AG04449 (cell line): ENCODE measurements at regions not wholly inside any gene's neighbourhood (a gene's known extent, or its start where the extent isn't known, plus 50 kb on each side); places are given as distances from the start of the nearest gene placed in this dataset.

ENCODE experiments used
- CTCF ChIA-PET: fragments of 350-600 bp; formaldehyde crosslinking; extraction: SDS; loops from one replicate; lab custom pipeline; 2021; ENCODE audit warnings: antibody characterized with exemption; lab: Yijun Ruan, JAX
- POLR2A ChIA-PET: fragments of 400-600, 350-600 bp; formaldehyde crosslinking; extraction: SDS; loops from one replicate; lab custom pipeline; 2020; ENCODE audit warnings: antibody characterized with exemption, inconsistent platforms; lab: Yijun Ruan, JAX
- DNase-seq: peaks from one replicate; pipeline ENCODE4 v3.0.0-alpha.2; 2010; ENCODE audit warnings: low read depth, low spot score
- H3K4me3 ChIP-seq: 2 replicates; pipeline ENCODE4 v1.5.1; 2011; ENCODE audit warnings: low read depth, mild to moderate bottlenecking, control low read depth, low read length
- TF ChIP-seq, protein P1 (sequence below): IDR thresholded peaks from one replicate; pipeline ENCODE4 v1.5.1; 2011; ENCODE audit warnings: mild to moderate bottlenecking, moderate library complexity, low read length, control low read depth, inconsistent platforms; ENCODE audit not compliant: insufficient read depth; ENCODE audit errors: missing control alignments

DNA sequence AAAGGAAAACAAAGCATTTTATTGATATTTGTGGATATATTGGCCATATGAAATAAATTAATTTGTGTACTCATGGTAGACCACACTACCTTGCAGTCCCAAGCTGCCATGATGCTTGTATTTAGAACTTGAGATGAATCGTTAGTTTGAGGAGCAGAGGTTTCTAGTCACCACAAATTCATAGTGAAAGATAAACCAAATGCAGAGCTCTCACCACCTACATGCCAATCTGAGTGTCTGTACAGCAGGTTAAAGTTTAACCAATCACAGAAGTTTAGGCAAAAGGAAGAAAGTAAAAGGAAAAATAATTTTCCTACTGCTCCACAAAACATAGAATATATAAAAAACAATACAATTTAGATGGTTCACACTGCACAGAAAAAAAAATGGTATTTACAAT, 163.6 kb upstream of the FTMT start:
- DNase-seq = no peak
- POLR2A ChIA-PET = no interaction called here
- CTCF ChIA-PET = no interaction called here
- H3K4me3 ChIP-seq = no peak overlapping the region
- TF ChIP-seq, protein P1, sequence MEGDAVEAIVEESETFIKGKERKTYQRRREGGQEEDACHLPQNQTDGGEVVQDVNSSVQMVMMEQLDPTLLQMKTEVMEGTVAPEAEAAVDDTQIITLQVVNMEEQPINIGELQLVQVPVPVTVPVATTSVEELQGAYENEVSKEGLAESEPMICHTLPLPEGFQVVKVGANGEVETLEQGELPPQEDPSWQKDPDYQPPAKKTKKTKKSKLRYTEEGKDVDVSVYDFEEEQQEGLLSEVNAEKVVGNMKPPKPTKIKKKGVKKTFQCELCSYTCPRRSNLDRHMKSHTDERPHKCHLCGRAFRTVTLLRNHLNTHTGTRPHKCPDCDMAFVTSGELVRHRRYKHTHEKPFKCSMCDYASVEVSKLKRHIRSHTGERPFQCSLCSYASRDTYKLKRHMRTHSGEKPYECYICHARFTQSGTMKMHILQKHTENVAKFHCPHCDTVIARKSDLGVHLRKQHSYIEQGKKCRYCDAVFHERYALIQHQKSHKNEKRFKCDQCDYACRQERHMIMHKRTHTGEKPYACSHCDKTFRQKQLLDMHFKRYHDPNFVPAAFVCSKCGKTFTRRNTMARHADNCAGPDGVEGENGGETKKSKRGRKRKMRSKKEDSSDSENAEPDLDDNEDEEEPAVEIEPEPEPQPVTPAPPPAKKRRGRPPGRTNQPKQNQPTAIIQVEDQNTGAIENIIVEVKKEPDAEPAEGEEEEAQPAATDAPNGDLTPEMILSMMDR = no peak

GRCh38 chr5:121688781-121689180, 162.9 kb upstream of the FTMT start:
- POLR2A ChIA-PET = no interaction called here
- DNase-seq = no peak
- CTCF ChIA-PET = no interaction called here
- H3K4me3 ChIP-seq = no peak overlapping the region
- TF ChIP-seq, protein P1 = no peak

DNA sequence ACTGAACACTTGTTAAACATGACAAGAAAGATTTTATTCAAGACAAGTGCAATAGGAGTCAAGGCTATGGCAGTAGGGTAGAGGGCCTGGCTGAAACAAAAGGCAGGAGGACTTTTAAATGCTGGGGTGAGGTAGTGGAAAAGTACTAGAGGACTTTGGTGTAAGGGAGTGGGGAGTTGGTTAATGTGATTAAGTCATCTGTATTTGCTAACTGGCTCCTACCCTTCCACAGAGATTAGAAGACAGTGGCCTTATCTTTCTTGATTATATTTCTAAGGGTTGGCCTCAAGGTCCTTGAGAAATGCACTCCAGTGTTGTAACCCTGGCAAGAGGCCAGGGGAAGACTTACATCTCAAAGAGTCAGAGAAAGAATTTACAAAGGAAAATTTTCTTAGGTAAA, 160.2 kb upstream of the FTMT start:
- no peak for DNase-seq
- H3K4me3 ChIP-seq = no peak overlapping the region
- CTCF ChIA-PET = no interaction called here
- TF ChIP-seq, protein P1 = no peak
- POLR2A ChIA-PET = no interaction called here

DNA sequence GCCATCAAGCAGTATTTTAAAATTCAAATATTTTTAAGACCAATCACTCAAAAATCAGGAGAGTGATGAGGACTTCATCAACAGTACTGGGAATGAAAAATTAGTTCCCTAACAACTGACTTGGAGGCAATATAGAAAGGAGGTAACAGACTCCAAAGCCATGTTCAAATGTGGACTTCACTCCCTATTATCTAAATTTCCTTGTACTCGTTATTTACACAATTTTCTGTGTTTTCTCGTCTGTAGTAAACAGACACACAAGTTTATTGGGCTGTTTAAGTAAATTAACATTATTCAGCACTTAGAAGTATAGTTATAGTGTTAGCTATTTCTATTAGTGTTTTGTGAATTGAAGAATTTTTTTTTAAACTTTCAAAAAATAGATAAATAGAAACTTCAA, 159.5 kb upstream of the FTMT start:
- DNase-seq = no peak
- ChIA-PET CTCF (no interaction called here), POLR2A (no interaction called here)
- H3K4me3 ChIP-seq = no peak overlapping the region
- TF ChIP-seq, protein P1 = no peak

GRCh38 chr5:121693864-121694263, 157.8 kb upstream of the FTMT start:
- DNase-seq = no peak
- TF ChIP-seq, protein P1 = no peak
- ChIA-PET POLR2A (no interaction called here), CTCF (no interaction called here)
- no peak overlapping the region for H3K4me3 ChIP-seq

- ChIA-PET POLR2A (no interaction called here), CTCF (no interaction called here)
- TF ChIP-seq, protein P1 = no peak
- H3K4me3 ChIP-seq = no peak overlapping the region
- DNase-seq = no peak
Observed at GRCh38 chr5:121695307-121695706, 156.4 kb upstream of the FTMT start.
